ENCODE measurements at regions not wholly inside any gene's neighbourhood (a gene's known extent, or its start where the extent isn't known, plus 50 kb on each side); places are given as distances from the start of the nearest gene placed in this dataset.
"Not testable (repeated sequence)": the region's sequence is repeated elsewhere in the genome, so short reads cannot be mapped to it uniquely, and the experiment has no call there.

- DNase-seq (ENCODE audit: low spot score): no peak
Measured at GRCh38 chr1:229130028-229130668, 140.8 kb upstream of the RAB4A start.

- no peak for DNase-seq (ENCODE audit: low spot score)
Measured at GRCh38 chr1:229131243-229132105, 139.4 kb upstream of the RAB4A start.

GRCh38 chr1:229132106-229132443, 138.8 kb upstream of the RAB4A start:
- DNase-seq (ENCODE audit: low spot score): no peak

DNA sequence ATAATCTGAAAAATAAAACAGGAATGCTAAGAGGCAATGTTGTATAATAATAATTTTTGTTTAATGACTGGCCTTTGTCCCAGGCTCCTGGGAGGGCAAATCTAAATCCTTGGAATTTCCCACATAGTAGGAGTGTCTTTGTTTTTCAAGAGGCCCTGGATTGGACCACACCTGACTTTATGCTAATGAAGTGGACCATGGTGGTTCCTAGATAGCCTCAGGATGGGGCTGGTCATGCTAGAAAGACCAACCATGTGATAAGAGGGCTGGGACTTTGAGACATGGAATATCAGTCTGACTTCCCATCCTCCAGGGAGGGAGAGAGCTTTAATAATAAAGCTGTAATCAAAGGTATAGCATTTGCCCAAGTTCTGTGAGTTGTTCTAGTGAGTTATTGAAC, 138.2 kb upstream of the RAB4A start:
- no peak for DNase-seq (ENCODE audit: low spot score)

- DNase-seq (ENCODE audit: low spot score): no peak
Measured at GRCh38 chr1:229133151-229133550, 137.8 kb upstream of the RAB4A start.

- DNase-seq (ENCODE audit: low spot score): no peak
Measured at GRCh38 chr1:229133811-229134210, 137.1 kb upstream of the RAB4A start.

DNA sequence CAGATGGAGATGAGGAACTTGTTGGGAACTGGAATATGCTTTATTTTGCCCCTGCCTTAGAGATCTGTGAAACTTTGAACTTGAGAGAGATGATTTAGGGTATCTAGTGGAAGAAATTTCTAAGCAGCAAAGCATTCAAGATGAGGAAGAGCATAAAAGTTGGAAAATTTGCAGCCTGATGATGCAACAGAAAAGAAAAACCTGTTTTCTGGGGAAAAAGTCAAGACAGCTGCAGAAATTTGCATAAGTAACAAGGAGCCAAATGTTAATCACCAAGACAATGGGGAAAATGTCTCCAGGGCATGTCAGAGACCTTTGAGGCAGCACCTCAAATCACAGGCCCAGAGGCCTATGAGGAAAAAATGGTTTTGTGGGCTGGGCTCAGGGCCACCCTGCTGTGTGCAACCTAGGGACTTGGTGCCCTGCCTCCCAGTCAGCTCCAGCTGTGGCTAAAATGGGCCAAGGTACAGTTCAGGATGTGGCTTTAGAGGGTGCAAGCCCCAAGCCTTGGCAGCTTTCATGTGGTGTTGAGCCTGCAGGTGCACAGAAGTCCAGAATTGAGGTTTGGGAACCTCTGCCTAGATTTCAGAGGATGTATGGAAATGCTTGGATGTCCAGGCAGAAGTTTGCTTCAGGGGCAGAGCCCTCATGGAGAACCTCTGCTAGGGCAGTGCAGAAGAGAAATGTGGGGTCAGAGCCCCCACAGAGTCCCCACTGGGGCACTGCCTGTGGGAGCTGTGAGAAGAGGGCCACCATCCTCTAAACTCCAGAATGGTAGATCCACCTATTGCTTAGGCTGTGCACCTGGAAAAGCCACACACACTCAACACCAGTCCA, 136.3 kb upstream of the RAB4A start:
- DNase-seq (ENCODE audit: low spot score): not testable (repeated sequence)

GRCh38 chr1:229135773-229136172, 135.1 kb upstream of the RAB4A start:
- DNase-seq (ENCODE audit: low spot score): no peak

DNA sequence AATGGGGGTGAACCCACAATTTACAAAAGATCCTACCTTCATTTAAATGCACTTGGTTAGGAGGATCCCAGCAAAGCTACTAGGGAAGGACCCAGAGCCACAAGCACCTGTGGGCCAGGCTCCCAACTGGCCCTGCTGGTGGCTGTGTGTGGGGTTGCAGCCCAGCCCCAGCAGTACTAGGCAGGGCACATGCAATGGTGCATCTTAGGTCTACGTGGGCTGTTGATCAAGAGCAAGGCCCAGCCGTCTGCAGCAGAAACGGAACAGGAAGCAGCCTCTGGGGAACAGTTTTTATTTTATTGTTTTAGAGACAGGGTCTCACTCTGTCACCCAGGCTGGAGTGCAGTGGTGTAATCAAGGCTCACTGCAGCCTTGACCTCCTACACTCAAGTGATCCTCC, 134.1 kb upstream of the RAB4A start:
- DNase-seq (ENCODE audit: low spot score): no peak

- no peak for DNase-seq (ENCODE audit: low spot score)
Measured at GRCh38 chr1:229137271-229137670, 133.6 kb upstream of the RAB4A start.

- DNase-seq (ENCODE audit: low spot score): no peak
Measured at GRCh38 chr1:229138058-229138457, 132.9 kb upstream of the RAB4A start.

DNA sequence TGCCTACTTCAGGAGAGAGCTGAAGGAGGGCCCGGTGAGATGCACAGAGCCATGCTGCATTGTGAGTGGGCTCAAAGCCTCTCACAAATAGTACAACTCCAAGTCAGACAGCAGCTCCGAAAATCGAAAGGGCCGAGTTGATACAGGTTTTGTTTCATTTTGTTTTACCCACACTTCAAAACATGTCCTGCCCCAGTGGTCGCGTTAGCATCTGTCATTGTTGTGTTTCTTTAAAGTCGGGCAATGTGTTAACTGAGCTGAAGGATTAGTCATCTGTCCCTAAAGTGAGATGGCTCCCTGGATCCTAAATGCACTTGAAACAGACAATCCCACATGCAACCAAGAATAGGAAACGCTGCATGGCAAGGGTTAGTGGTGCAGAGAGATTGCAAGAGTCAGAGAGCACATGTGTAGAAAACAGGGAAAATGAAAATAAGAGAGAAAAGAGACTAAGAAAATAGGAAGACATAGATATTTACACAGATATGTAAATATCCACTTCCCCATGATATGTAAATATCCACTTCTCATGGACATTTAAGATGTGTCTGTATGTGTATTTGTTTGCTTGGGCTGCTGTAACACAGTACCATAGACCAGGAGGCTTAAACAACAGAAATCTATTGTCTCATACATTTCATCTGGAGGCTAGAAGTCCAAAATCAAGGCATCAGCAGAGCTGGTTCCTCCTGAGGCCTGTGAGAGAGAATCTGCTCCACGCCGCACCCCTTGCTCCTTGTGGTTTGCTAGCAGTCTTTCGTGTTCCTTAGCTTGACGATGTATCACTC, 131.4 kb upstream of the RAB4A start:
- no peak for DNase-seq (ENCODE audit: low spot score)

DNA sequence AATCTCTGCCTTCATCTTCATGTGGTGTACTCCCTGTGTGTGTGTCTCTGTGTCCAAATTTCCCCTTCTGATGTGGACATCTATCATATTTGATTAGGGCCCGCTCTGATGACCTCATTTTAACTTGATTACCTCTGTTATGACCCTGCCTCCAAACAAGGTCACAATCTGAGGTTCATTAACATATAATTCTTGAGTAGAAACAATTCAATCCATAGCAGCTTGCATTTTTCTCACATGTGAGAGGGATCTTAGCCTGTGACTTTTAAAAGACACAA, 130.9 kb upstream of the RAB4A start:
- no peak for DNase-seq (ENCODE audit: low spot score)

DNA sequence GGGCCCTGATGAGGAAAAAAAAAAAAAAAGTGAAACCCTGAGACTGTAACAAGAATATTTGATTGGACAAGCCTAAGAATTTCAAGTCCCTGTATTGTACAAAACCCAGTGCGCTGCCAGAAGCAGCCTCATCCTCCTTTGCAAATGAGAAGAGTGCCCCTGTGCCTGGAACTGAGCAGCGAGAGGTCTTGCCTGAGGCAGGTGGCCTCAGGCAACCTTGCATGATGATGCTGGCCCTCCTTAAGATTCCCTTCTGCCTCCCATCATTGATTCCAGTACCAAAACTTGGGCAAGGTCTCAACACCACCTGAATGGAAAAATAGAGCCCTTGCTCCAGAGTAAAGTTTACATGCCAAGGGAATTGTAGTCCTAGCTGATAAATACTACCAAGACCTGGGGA, 129.6 kb upstream of the RAB4A start:
- DNase-seq (ENCODE audit: low spot score): no peak

DNA sequence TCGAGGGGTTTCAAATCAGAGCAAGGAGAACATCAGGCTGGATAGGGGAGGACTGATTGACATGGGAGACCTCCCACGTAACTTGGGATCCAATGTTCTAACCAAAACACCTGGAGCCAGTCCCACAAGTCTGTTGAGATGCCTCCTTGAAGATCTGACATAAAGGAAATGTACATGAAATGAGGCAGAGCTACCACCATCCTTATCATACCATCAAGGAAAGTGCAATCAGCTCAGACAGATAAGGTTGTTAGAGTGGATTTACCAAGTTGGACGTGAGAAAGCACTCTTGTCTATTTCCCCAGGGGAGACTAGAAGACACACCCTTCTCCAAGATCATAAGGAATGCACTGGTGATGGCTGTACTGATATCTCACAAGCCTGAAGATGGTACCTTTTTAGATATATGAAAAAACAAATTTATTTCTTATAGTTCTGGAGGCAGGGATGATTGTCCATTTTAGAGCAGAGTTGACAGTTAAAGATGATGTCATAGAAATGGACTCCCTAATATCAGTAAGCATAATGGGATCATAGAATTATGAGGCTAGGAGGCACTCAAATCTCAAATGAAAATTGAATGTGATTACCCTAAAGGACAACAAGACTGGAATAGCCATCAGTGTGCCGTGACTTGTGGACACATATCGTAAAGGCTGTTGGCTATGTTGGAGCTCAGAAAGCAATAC, 129.1 kb upstream of the RAB4A start:
- peak; percentile 51 for DNase-seq (ENCODE audit: low spot score)

DNA sequence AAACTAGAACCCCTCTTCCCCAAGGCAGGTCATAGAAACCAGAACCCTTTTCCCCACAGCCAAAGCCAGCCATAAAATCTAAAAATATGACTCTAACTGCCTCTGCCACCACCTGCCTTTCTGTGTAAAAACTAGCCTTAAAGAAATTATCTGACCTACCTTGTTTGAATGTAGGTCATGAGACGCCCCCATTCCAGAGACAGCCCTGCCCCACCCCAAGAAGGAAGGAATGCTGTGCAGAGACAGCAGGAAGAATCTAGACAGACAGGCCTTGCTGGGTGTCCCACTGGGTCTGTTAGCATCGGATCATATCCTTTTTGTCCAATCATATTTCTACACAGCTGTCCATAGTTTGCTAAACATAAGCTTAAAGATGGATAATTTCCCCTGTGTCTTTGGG, 128.4 kb upstream of the RAB4A start:
- no peak for DNase-seq (ENCODE audit: low spot score)

- DNase-seq (ENCODE audit: low spot score): no peak
Measured at GRCh38 chr1:229146647-229147046, 124.3 kb upstream of the RAB4A start.

- no peak for DNase-seq (ENCODE audit: low spot score)
Measured at GRCh38 chr1:229147072-229147471, 123.8 kb upstream of the RAB4A start.

DNA sequence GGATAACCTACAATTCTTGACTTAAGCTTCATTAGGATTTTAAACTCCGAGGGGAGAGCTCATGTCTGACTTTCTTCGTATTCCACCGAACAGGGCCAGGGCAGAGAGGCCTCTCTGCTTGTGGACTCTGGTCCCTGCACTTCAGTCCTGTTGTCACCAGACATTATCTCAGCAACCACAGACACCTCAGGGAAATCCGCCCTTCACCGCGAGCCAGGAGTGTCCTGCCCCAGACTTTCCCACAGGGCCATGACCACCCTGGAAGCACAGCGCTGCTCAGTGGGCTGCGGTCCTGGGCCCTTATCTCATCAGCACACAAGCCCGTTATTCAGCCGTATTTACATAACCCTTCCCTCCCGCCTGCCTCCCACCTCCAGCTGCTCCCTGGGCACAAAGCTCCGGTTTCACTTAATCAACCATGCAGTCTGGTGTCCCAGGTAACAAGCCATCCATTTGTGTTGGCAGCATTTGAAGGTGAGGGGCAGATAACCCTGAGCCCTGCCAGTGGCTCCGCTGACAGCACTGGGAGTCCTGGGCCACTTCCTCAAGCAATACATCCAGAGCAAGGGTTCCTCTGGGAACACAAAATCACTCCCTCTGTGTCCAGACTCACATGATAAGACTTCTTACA, 122.8 kb upstream of the RAB4A start:
- no peak for DNase-seq (ENCODE audit: low spot score)

DNA sequence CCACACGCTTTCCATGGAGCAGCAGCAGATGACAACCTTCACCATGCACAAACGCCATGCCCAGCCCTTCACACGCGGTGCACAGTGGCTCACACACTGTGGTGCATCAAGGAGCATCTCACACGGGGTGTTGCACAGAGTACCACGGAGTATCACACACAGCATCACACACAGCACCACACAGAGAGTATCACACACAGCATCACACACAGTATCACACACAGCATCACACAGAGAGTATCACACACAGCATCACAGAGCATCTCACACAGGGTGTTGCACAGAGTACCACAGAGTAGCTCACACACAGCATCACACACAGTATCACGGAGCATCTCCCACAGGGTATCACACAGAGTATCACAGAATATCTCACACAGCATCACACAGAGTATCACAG, 122.2 kb upstream of the RAB4A start:
- DNase-seq (ENCODE audit: low spot score): no peak

DNA sequence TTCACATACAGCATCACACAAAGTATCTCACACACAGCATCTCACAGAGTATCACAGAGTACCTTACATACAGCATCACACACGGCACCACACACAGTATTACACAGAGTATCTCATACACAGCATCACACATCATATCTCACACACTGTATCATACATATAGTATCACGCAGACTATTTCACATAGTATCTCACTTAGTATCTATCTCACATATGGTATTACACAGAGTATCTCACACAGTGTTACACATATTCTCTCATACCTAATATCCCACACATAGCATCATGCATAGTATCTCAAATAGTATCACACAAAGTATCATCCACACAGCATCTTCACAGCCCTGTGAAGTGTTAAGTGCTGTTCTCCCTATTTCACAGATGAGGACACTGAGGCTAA, 121.5 kb upstream of the RAB4A start:
- DNase-seq (ENCODE audit: low spot score): no peak
